Keratinocyte (primary cell): ENCODE measurements at regions not wholly inside any gene's neighbourhood (a gene's known extent, or its start where the extent isn't known, plus 50 kb on each side); places are given as distances from the start of the nearest gene placed in this dataset.

Source experiments
- DNase-seq: peaks from one replicate; pipeline ENCODE4 v3.0.0-alpha.2; 2011; ENCODE audit warnings: low read depth, missing footprints, low spot score
- FAIRE-seq: peaks from 2 replicates; lab custom pipeline; 2011; peaks lifted over from hg19 to GRCh38; lab: Jason Lieb, UNC
- H2AFZ ChIP-seq: 2 replicates; pipeline ENCODE4 v1.6.0; 2012; ENCODE audit warnings: low read length, control low read depth, inconsistent platforms; ENCODE audit not compliant: control insufficient read depth
- H3K27ac ChIP-seq: 2 replicates; pipeline ENCODE4 v1.5.1; 2011; ENCODE audit warnings: low read length; ENCODE audit not compliant: control insufficient read depth, insufficient read depth
- H3K27me3 ChIP-seq: 3 replicates; pipeline ENCODE4 v1.6.0; 2011; ENCODE audit warnings: low read length; ENCODE audit not compliant: control insufficient read depth, insufficient read depth; ENCODE audit errors: extremely low read depth
- H3K36me3 ChIP-seq, 2 experiments: 2 replicates in 1 of 2; 3 replicates in 1 of 2; pipeline ENCODE4 v1.5.1; 2011; ENCODE audit warnings: low read length in 2 of 2, mild to moderate bottlenecking in 1 of 2; ENCODE audit not compliant: control insufficient read depth in 2 of 2, insufficient read depth in 2 of 2; ENCODE audit errors: extremely low read depth in 1 of 2
- H3K4me1 ChIP-seq: 3 replicates; pipeline ENCODE4 v1.5.1; 2011; ENCODE audit warnings: low read length; ENCODE audit not compliant: control insufficient read depth, insufficient read depth; ENCODE audit errors: extremely low read depth
- H3K4me2 ChIP-seq: 3 replicates; pipeline ENCODE4 v1.6.0; 2011; ENCODE audit warnings: low read depth, low read length; ENCODE audit not compliant: control insufficient read depth, insufficient read depth; ENCODE audit errors: extremely low read depth
- H3K4me3 ChIP-seq, 3 experiments: fragments of 200-600 bp in 1 of 3; sonication (generic) in 1 of 3; 2 replicates in 2 of 3; 3 replicates in 1 of 3; pipeline ENCODE4 v1.5.1; 2011 to 2016; ENCODE audit warnings: low read length in 3 of 3, mild to moderate bottlenecking in 3 of 3, control low read depth in 2 of 3, inconsistent platforms in 1 of 3, low read depth in 1 of 3, mixed read lengths in 1 of 3, mixed run types in 1 of 3, moderate library complexity in 1 of 3; ENCODE audit not compliant: control insufficient read depth in 2 of 3, insufficient read depth in 2 of 3; ENCODE audit errors: extremely low read depth in 1 of 3
- H3K79me2 ChIP-seq: 2 replicates; pipeline ENCODE4 v1.6.0; 2012; ENCODE audit warnings: low read length; ENCODE audit not compliant: control insufficient read depth, insufficient read depth
- H3K9ac ChIP-seq: 3 replicates; pipeline ENCODE4 v1.6.0; 2011; ENCODE audit warnings: low read length; ENCODE audit not compliant: control insufficient read depth, insufficient read depth; ENCODE audit errors: extremely low read depth
- H3K9me1 ChIP-seq: 3 replicates; pipeline ENCODE4 v1.6.0; 2011; ENCODE audit warnings: low read length; ENCODE audit not compliant: control insufficient read depth, insufficient read depth; ENCODE audit errors: extremely low read depth
- H3K9me3 ChIP-seq: 2 replicates; pipeline ENCODE4 v1.5.1; 2012; ENCODE audit warnings: low read depth, low read length; ENCODE audit not compliant: control insufficient read depth
- H4K20me1 ChIP-seq: 3 replicates; pipeline ENCODE4 v1.6.0; 2011; ENCODE audit warnings: low read length; ENCODE audit not compliant: control insufficient read depth, insufficient read depth; ENCODE audit errors: extremely low read depth
- EZH2 ChIP-seq: IDR thresholded peaks from one replicate; pipeline ENCODE4 v1.6.1; 2012; ENCODE audit warnings: inconsistent platforms, mild to moderate bottlenecking, low read length, moderate library complexity
- dilution Hi-C: fragments of 300-500 bp; cut with MboI; formaldehyde crosslinking; loops from one replicate; pipeline ENCODE4 v1.7.0; 2020; ENCODE audit warnings: low sequenced_read_pairs; ENCODE audit not compliant: extremely low pct_ligation_motif_present
- TF ChIP-seq, protein P1 (sequence below), 3 experiments: IDR thresholded peaks in 1 of 3; conservative IDR thresholded peaks in 1 of 3; optimal IDR thresholded peaks in 1 of 3; 2 replicates in 2 of 3; 3 replicates in 1 of 3; pipeline versions ENCODE3 to v1.5.1; 2011; ENCODE audit warnings: low read length in 3 of 3, mild to moderate bottlenecking in 3 of 3, moderate library complexity in 2 of 3, control low read depth in 1 of 3, inconsistent platforms in 1 of 3; ENCODE audit not compliant: insufficient read depth in 2 of 3; ENCODE audit errors: extremely low read depth in 1 of 3

DNA sequence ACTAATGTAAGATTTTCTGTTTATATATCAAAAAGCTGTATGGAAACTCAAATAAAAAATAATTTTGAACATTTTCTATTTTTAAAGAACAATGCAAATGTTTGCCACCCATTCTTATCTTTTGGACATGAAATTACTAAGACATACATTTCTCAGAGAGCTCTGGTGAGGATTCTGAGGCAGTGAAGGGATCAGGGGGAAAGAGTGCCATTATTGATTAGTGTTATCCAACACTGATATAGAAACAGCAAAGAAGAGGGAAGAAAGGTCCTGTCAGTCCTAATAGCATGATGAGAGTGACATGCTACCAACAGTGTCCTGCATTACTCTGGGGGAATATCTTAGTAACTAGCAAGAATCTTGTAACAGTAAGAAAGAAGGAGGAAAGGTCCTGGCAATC lies 282.2 kb downstream of the RPL10L start:
- H3K27me3 ChIP-seq = no peaks in the 10 kb centered on the region
- H3K4me1 ChIP-seq = no peaks in the 10 kb centered on the region
- FAIRE-seq (no peak), DNase-seq (no peak)
- H2AFZ ChIP-seq = no peak overlapping the region
- no peaks in the 10 kb centered on the region for H3K9me1 ChIP-seq
- TF ChIP-seq, protein P1, sequence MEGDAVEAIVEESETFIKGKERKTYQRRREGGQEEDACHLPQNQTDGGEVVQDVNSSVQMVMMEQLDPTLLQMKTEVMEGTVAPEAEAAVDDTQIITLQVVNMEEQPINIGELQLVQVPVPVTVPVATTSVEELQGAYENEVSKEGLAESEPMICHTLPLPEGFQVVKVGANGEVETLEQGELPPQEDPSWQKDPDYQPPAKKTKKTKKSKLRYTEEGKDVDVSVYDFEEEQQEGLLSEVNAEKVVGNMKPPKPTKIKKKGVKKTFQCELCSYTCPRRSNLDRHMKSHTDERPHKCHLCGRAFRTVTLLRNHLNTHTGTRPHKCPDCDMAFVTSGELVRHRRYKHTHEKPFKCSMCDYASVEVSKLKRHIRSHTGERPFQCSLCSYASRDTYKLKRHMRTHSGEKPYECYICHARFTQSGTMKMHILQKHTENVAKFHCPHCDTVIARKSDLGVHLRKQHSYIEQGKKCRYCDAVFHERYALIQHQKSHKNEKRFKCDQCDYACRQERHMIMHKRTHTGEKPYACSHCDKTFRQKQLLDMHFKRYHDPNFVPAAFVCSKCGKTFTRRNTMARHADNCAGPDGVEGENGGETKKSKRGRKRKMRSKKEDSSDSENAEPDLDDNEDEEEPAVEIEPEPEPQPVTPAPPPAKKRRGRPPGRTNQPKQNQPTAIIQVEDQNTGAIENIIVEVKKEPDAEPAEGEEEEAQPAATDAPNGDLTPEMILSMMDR (optimal IDR thresholded peaks at IDR 0.05 in 1 of 3, IDR thresholded peaks at IDR 0.05 in 1 of 3, conservative IDR thresholded peaks at IDR 0.05 in 1 of 3; ENCODE audit: extremely low read depth in 1 of 3, insufficient read depth in 2 of 3, low read length in 3 of 3) = no peak
- no peaks in the 10 kb centered on the region for H4K20me1 ChIP-seq
- no peak overlapping the region for H3K4me3 ChIP-seq
- no peaks in the 10 kb centered on the region for H3K9me3 ChIP-seq
- H3K9ac ChIP-seq = no peak overlapping the region
- no peaks in the 10 kb centered on the region for H3K79me2 ChIP-seq
- no peak overlapping the region for H3K27ac ChIP-seq
- dilution Hi-C loops = no loop called here
- H3K36me3 ChIP-seq = no peaks in the 10 kb centered on the region
- no peak overlapping the region for H3K4me2 ChIP-seq

DNA sequence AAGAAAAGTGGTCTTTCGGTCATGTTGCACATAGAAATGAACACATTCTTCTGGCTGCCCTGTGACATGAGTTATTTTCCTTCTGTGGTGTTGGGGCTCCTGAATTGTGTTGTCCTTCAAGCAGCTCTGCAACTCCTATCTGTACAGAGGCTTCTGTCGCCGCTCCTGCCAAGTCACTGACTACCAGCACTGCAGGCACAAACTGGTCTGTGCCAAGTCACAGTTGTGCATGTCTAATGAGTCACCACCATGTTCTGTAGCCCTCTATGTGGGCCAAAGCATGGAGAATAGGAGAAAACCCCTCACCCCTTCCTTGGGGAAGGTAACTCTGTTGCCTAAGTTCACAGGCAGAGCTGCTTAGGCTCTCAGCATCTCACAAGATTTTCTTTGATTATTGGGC lies 283.3 kb downstream of the RPL10L start:
- Histone ChIP-seq H3K4me3 (no peak overlapping the region), H3K79me2 (no peaks in the 10 kb centered on the region), H2AFZ (no peak overlapping the region), H3K4me2 (no peak overlapping the region), H3K27ac (no peak overlapping the region), H3K9ac (no peak overlapping the region), H3K9me3 (no peaks in the 10 kb centered on the region), H3K9me1 (no peaks in the 10 kb centered on the region), H4K20me1 (no peaks in the 10 kb centered on the region), H3K27me3 (no peaks in the 10 kb centered on the region), H3K36me3 (no peaks in the 10 kb centered on the region), H3K4me1 (no peaks in the 10 kb centered on the region)
- no peak for DNase-seq
- no peak for FAIRE-seq
- dilution Hi-C loops = no loop called here
- TF ChIP-seq EZH2 = no peak
- TF ChIP-seq, protein P1 (optimal IDR thresholded peaks at IDR 0.05 in 1 of 3, IDR thresholded peaks at IDR 0.05 in 1 of 3, conservative IDR thresholded peaks at IDR 0.05 in 1 of 3; ENCODE audit: extremely low read depth in 1 of 3, insufficient read depth in 2 of 3, low read length in 3 of 3) = no peak
